Adipocyte (in vitro differentiated cells): ENCODE measurements at regions not wholly inside any gene's neighbourhood (a gene's known extent, or its start where the extent isn't known, plus 50 kb on each side); places are given as distances from the start of the nearest gene placed in this dataset.
"Not testable (repeated sequence)": the region's sequence is repeated elsewhere in the genome, so short reads cannot be mapped to it uniquely, and the experiment has no call there.

Source experiments
- DNase-seq: peaks from one replicate; pipeline ENCODE4 v3.0.0-alpha.2; 2015; ENCODE audit warnings: low read depth
- H3K27me3 ChIP-seq: replicated peaks from 2 replicates; pipeline ENCODE4 v1.7.0; 2013; ENCODE audit warnings: mild to moderate bottlenecking, low read length, moderate library complexity; ENCODE audit not compliant: control insufficient read depth, insufficient read depth
- H3K36me3 ChIP-seq: 2 replicates; pipeline ENCODE4 v1.7.0; 2013; ENCODE audit warnings: low read length, mild to moderate bottlenecking, moderate library complexity; ENCODE audit not compliant: control insufficient read depth, insufficient read depth, severe bottlenecking
- H3K4me1 ChIP-seq: 2 replicates; pipeline ENCODE4 v1.7.0; 2013; ENCODE audit warnings: mild to moderate bottlenecking, low read length, moderate library complexity; ENCODE audit not compliant: control insufficient read depth, insufficient read depth
- H3K4me3 ChIP-seq: 2 replicates; pipeline ENCODE4 v1.7.0; 2013; ENCODE audit warnings: mild to moderate bottlenecking, low read length, moderate library complexity
- H3K9ac ChIP-seq: 2 replicates; pipeline ENCODE4 v1.7.0; 2013; ENCODE audit warnings: mild to moderate bottlenecking, low read length, moderate library complexity
- H3K9me3 ChIP-seq: 2 replicates; pipeline ENCODE4 v1.7.0; 2013; ENCODE audit warnings: mild to moderate bottlenecking, low read length, moderate library complexity; ENCODE audit not compliant: control insufficient read depth

DNA sequence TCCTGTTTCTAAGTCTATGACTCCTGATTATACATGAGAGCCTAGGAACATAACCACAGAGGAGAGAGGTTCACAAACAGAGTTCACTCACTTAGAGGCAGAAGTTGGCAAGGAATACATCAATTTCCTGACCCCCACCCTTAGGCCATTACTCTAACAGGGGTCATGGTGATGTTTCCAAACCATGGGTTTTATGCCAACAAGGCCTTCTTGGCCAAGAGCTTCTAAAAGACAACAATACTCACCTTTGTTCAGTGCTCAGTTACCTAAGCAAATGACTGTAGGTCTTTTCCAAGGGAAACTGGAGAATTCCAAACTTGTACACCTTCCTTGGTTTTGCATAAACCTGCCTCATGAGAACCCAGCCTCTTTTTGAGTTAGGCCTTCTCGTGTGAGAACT, 52.6 kb downstream of the ERICH4 start:
- Histone ChIP-seq H3K4me1 (no peaks in the 10 kb centered on the region), H3K27me3 (peaks cover 28% of the 10 kb centered on the region), H3K36me3 (no peaks in the 10 kb centered on the region), H3K4me3 (no peak overlapping the region), H3K9ac (no peak overlapping the region), H3K9me3 (no peaks in the 10 kb centered on the region)
- DNase-seq: no peak

DNA sequence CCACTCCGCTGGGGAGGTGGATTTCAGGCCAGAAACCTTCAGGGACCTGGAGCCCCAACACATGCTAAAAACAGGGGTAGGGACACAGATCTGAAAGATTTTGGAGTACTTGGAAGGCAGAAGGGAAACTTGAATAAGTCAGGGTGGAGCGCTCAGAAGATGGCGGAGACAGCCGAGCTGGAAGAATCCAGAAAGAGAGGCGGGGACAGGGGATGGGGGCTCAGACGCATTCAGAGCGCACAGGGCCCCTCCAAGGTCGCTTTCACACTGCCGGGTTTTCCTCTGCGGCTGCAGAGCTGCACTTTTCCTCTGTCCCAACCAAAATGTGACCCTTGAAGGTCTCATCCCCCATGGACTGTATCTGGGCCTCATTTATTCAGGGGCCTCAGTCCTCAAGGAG, 56.9 kb downstream of the ERICH4 start:
- DNase-seq: no peak
- no peaks in the 10 kb centered on the region for H3K9me3 ChIP-seq
- H3K27me3 ChIP-seq: peaks cover 35% of the 10 kb centered on the region

DNA sequence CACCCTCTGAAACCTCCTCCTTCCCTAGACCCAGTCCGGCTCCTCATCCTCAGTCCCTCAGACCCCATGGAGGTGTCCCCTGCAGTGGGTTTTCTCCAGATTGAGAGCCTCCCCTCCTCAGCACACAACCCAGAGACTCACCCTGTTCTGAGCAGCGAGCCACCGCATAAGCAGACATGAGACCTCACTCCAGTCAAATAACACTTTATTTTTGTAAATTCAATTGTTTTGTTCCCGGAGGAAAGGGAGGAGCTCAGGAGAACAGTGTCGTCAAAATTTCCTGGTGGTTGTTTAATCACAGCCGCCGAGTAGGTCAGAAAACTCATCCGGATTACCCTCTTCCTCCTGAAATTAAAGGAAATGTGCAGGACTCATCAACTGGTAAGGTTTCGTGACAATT, 57.5 kb downstream of the ERICH4 start:
- Histone ChIP-seq H3K9ac (no peak overlapping the region), H3K4me3 (no peak overlapping the region), H3K27me3 (peaks cover 36% of the 10 kb centered on the region), H3K4me1 (no peaks in the 10 kb centered on the region), H3K9me3 (no peaks in the 10 kb centered on the region), H3K36me3 (no peaks in the 10 kb centered on the region)
- no peak for DNase-seq

More for the DNA sequence above, 56.9 kb downstream of the ERICH4 start:
- Histone ChIP-seq H3K9ac (no peak overlapping the region), H3K4me3 (no peak overlapping the region), H3K36me3 (no peaks in the 10 kb centered on the region), H3K4me1 (no peaks in the 10 kb centered on the region)

DNA sequence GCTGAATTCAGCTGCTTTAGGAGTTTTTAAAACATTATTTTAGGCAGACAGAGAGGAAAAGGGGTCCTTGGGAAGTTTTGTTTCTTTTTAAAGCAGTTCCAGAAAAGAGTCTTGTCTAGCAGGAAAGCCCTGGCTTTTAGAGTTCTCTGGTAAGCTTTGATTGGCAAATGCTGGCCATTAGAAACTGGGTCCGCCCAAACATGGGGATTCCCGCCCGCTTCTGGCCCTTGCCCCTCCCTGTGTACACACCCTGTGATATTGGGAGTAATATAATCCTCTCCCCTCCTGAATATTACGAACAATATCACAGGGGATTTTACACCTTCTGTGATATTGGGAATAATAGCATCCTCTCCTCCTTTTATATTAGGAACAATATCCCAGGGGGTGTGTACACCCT, 58.9 kb downstream of the ERICH4 start:
- no peak for DNase-seq
- Histone ChIP-seq H3K4me3 (no peak overlapping the region), H3K9ac (no peak overlapping the region), H3K9me3 (no peaks in the 10 kb centered on the region), H3K4me1 (no peaks in the 10 kb centered on the region), H3K36me3 (no peaks in the 10 kb centered on the region), H3K27me3 (peaks cover 34% of the 10 kb centered on the region)

GRCh38 chr19:41505105-41505504, 62.1 kb downstream of the ERICH4 start:
- DNase-seq: no peak
- no peak overlapping the region for H3K9ac ChIP-seq
- no peaks in the 10 kb centered on the region for H3K9me3 ChIP-seq
- no peaks in the 10 kb centered on the region for H3K36me3 ChIP-seq
- H3K27me3 ChIP-seq: peaks cover 30% of the 10 kb centered on the region
- H3K4me3 ChIP-seq: no peak overlapping the region
- H3K4me1 ChIP-seq: no peaks in the 10 kb centered on the region

DNA sequence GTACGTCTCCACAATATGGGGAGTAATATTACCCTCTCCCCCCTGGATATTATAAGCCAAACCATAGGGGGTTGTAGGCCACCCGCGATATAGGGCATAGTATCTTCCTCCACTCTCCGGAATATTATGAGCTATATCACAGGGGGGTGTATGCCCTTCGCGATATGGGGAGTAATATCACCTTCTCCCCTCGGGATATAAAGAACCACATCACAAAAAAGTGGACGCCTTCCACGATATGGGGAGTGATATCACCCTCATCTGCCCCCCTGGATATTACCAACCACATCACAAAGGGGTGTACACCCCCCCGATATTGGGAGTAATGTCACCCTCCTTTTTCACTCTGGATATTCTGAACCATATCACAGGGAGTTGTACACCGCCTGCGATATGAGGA, 65.5 kb upstream of the CEACAM21 start:
- no peak overlapping the region for H3K9ac ChIP-seq
- no peaks in the 10 kb centered on the region for H3K4me1 ChIP-seq
- no peak overlapping the region for H3K4me3 ChIP-seq
- H3K27me3 ChIP-seq: peaks cover 61% of the 10 kb centered on the region
- DNase-seq: no peak
- H3K9me3 ChIP-seq: no peaks in the 10 kb centered on the region
- H3K36me3 ChIP-seq: no peaks in the 10 kb centered on the region

DNA sequence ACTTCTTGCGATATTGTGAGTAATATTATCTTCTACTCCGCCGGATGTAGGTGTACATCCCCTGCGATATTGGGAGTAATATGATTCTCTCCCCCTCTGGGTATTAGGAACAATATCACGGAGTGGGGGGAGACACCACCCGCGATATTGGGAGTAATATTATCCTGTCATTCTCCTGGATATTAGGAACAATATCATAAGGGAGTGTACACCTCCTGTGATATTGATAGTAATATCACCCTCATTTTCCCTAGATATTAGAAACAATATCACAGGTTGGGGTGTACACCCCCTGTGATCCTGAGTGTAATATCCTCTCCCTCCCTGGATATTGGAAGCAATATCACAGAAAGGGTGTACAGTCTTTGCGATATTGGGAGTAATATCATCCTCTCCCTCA, 64.3 kb upstream of the CEACAM21 start:
- H3K27me3 ChIP-seq: peaks cover 69% of the 10 kb centered on the region
- H3K4me1 ChIP-seq: no peaks in the 10 kb centered on the region
- no peaks in the 10 kb centered on the region for H3K36me3 ChIP-seq
- no peak overlapping the region for H3K9ac ChIP-seq
- DNase-seq: no peak
- no peaks in the 10 kb centered on the region for H3K9me3 ChIP-seq
- no peak overlapping the region for H3K4me3 ChIP-seq

GRCh38 chr19:41515015-41515652, 60.8 kb upstream of the CEACAM21 start:
- H3K27me3 ChIP-seq: peaks cover 80% of the 10 kb centered on the region
- H3K9me3 ChIP-seq: no peaks in the 10 kb centered on the region
- DNase-seq: no peak
- H3K4me3 ChIP-seq: no peak overlapping the region
- no peak overlapping the region for H3K9ac ChIP-seq
- no peaks in the 10 kb centered on the region for H3K36me3 ChIP-seq
- H3K4me1 ChIP-seq: no peaks in the 10 kb centered on the region

- DNase-seq: peak; percentile 9
- H3K9ac ChIP-seq, H3K36me3 ChIP-seq, H3K4me3 ChIP-seq, H3K9me3 ChIP-seq, H3K4me1 ChIP-seq: not testable (repeated sequence)
- peaks cover 74% of the 10 kb centered on the region for H3K27me3 ChIP-seq
These were observed 59.4 kb upstream of the CEACAM21 start for GRCh38 chr19:41516292-41517171.

DNA sequence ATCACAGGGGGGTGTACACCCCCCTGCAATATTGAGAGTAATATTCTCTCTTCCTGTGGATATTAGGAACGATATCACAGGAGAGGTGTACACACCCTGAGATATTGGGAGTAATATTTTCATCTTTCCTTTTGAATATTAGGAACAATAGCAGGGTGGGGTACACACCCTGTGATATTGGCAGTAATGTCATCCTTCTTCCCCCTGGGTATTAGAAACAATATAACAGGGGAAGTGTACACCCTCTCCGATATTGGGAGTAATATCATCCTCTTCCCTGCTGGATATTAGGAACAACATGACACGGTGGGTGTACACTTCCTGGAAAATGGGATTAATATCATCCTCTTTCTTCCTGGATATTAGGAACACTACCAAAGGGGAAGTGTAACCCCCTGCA, 57.8 kb upstream of the CEACAM21 start:
- H3K4me3 ChIP-seq: no peak overlapping the region
- no peaks in the 10 kb centered on the region for H3K36me3 ChIP-seq
- DNase-seq: no peak
- H3K4me1 ChIP-seq: no peaks in the 10 kb centered on the region
- H3K9ac ChIP-seq: no peak overlapping the region
- peaks cover 71% of the 10 kb centered on the region for H3K27me3 ChIP-seq
- H3K9me3 ChIP-seq: no peaks in the 10 kb centered on the region

DNA sequence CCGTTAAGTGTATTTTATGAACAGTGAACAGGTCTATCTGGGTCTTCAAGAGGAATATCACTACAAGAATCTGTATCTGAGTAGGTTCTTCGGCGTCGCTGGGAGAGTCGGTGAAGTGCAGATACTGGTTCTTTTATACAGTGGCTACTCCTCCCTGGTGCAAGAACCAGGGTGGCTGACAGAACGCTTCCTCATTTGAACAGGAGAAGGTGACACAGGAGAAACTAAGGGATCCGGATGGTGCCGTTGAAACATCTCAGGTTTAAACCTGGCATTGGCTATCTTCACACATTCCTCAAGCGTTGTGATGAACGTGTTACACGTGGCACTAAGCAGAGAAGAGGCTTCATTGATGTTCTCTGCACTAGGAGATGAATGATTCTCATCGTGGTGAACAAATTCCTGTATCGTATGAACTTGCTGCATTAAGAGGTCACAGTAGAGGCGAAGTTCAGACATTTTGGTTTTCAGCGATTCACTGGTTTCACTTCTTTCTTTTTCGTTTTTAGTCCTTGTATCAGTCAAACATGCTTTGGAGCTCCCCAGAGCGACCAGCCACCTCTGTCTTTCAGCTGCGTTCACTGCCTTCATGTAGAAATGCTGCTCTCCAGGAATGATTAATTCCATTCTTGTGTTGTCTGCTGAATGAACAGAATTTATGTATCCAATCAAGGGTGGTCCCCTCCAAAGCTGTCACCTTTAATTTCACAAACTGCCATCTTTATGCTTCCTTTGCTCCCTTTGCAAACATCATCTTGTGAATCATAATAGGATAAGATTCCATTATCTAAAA, 54.6 kb upstream of the CEACAM21 start:
- H3K9ac ChIP-seq, H3K4me1 ChIP-seq, H3K9me3 ChIP-seq, H3K4me3 ChIP-seq, DNase-seq, H3K36me3 ChIP-seq: not testable (repeated sequence)
- peaks cover 78% of the 10 kb centered on the region for H3K27me3 ChIP-seq
